Hepatic stellate cell (primary cell): ENCODE measurements at regions not wholly inside any gene's neighbourhood (a gene's known extent, or its start where the extent isn't known, plus 50 kb on each side); places are given as distances from the start of the nearest gene placed in this dataset.

ENCODE experiments used
- DNase-seq: peaks from one replicate; pipeline ENCODE4 v3.0.0; 2011; ENCODE audit warnings: low spot score

DNA sequence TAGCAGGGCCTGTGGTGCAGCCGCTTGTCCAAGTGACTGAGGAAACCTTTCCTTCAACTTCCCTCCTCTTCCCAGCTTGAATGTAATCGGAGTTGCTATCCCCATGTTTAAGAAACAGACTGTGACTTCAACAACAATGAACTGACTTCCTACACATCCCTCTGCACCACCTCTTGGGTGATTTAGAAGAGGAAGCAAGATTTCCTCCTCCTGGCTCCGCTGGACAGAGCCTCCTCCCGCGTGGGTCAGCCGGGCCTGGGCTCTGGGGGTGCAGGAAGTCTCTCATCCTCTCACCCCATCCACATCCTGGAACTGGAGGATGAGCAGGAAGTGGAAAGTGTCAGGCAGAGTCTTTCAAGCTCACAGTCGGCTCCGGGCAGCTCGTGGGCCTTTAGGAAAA, 84.3 kb downstream of the GATA6 start:
- no peak for DNase-seq

DNA sequence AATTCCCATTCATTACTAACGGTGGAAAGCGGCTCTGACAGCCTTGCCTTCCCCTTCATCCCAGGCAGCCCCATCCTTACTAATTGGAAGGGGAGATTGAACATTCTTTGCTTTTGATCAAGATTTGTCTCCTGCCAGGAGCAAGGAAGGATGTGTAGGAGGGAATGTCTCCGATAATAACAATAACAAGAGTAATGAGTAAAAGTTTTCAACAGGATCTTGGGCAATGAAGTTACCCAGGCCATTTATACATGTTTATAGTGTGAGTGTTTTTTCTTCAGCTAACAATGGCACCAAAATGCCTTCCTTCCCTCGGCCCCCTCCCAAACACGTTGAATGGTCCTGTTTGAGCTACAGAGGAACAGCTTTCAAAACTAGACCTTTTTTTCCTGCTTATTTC, 83.8 kb downstream of the GATA6 start:
- no peak for DNase-seq
